ENCODE measurements at regions not wholly inside any gene's neighbourhood (a gene's known extent, or its start where the extent isn't known, plus 50 kb on each side); places are given as distances from the start of the nearest gene placed in this dataset. TPM values are rescaled to one million over a fixed set of nuclear protein-coding genes. Genes with fewer than 3 reads are reported as not detected.

- no peak for DNase-seq (ENCODE audit: low read depth in 2 of 3, low spot score in 2 of 3)
Observed at GRCh38 chr4:83679692-83680091, 143.8 kb downstream of the GPAT3 start.

DNA sequence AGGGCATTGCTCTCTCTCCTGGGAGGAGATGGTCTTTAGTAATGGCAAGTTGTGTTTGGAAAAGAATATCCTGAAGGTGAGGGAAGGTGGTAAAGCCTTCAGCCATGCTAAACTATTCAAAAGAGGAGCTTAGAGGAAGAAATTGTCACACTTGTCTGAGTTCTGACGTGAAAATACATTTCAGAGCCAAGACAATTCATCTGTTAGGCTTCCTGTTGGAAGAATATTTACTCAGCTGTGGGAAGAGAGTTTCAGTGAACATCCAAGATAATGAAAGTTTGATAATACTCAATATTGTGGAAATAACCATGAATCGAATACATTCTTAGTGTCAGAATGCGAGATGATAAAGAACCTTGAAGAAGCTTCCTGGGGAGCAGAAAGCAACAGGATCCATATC is 143.3 kb downstream of the GPAT3 start:
- DNase-seq (ENCODE audit: low read depth in 2 of 3, low spot score in 2 of 3): no peak

GRCh38 chr4:83677656-83678055 is 141.7 kb downstream of the GPAT3 start:
- DNase-seq (ENCODE audit: low read depth in 2 of 3, low spot score in 2 of 3): no peak

DNA sequence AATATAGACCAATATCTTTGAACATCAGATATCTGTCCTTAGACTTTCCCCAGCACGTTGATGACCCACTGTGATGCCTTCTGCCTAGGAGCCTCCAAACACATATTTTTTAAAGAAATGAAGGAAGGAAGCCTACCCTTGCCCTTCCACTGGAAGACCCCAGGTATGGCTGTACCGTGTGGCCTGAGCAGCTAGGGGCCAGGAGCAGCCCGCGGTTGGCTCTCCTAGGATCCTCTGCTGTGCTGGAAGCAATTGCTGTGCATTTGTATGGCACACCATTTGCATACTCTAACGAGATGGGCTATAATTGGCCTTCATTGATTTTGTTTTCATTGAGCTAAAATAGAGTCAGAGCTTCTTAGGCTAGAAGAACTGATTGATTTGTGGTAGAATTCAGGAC is 128.8 kb downstream of the GPAT3 start:
- DNase-seq (ENCODE audit: low read depth in 2 of 3, low spot score in 2 of 3): no peak

- DNase-seq (ENCODE audit: low read depth in 2 of 3, low spot score in 2 of 3): no peak
Observed at GRCh38 chr4:83664071-83664470, 128.2 kb downstream of the GPAT3 start.

DNA sequence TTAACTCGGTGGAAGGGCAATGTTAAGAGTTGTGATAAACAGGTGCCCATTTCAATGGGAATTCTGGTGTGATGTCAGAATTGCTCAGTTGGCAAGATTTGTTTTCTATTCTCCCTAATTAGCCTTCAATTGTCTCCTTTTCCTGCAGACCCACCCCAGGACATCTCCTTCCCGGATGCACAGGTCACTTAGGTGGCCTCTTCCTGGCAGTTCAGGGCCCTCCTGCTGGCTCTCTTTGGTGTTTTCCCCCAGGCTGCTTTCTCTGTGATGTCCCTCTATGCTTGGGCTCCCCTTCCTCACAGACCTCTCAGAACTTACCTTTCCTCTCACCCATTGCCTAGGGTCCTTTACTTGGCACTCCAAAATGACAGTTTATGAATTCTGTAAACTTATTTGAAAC is 126.3 kb downstream of the GPAT3 start:
- DNase-seq (ENCODE audit: low read depth in 2 of 3, low spot score in 2 of 3): no peak

DNA sequence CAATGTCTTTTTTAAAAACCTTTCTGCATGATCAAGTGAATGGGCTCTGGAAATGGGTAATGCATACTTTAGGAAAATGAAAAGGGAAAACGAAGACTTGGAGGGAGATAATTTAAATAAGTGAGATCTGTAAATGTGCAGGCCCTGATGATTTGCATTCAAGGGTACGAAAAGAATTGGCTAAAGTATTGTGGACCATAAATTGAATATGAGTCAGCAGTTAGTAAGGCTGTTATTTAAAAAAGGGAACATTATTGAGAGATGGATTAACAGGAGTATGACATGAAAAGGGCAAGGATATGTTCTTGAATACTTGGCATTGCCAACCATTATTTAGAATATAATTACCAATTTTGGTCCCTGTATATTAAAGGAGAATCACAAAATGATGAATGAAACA is 125.5 kb downstream of the GPAT3 start:
- DNase-seq (ENCODE audit: low read depth in 2 of 3, low spot score in 2 of 3): no peak

- no peak for DNase-seq (ENCODE audit: low read depth in 2 of 3, low spot score in 2 of 3)
Observed at GRCh38 chr4:83660578-83660977, 124.7 kb downstream of the GPAT3 start.

DNA sequence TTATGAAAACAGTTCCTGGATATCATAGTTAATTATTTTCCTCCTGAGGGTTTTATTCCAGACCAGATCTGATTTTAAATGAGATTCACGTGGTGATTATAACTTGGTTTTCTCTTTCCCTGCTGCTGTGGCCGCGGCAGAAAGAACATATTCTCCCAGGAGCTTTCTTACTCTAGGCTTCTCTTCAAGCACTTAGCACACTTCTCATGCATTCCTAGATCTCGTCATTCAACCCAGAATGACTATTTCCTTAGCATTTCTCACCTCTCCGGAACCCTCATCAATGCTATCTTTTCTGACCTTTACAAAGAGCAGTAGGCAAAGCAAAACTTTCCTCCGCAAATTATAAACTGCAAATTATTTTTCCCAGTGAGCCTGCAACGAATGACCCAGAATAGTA is 122.9 kb downstream of the GPAT3 start:
- DNase-seq (ENCODE audit: low read depth in 2 of 3, low spot score in 2 of 3): no peak

DNA sequence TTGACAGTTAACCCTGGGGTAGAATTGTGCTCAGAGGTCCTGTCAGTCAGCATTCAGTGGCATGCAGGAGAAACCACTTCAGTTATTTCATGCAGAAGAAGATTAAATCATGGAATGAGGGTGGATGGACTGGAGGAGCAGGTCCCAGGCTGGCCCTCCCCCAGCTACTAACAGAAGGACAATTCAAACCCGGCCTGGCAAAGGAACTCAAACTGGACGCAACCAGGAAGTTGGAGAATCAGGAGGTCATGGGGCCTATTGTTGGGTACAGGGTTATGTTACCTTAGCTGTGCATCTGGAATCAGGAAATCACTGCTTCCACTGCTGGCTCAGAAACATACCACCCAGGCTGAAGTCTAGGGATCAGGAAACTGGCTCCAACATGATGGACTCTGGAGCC is 121.4 kb downstream of the GPAT3 start:
- DNase-seq (ENCODE audit: low read depth in 2 of 3, low spot score in 2 of 3): no peak

Small RNA genes lying in the stretch of these regions (small RNA-seq; reads per million reads assigned to genes)
- not detected for gene RNU6-774P

All from hematopoietic multipotent progenitor cell (in vitro differentiated cells).